NCI-H1417 (cell line): ENCODE measurements at regions not wholly inside any gene's neighbourhood (a gene's known extent, or its start where the extent isn't known, plus 50 kb on each side); places are given as distances from the start of the nearest gene placed in this dataset.

ENCODE experiments used
- DNase-seq, 3 experiments: peaks; one replicate each; lab custom pipeline; 2025; lab: John Stamatoyannopoulos, UW

- DNase-seq: no peak
Measured at GRCh38 chr9:12874395-12874794, 99.6 kb downstream of the LURAP1L start.

- DNase-seq: no peak
Measured at GRCh38 chr9:12875191-12875590, 100.4 kb downstream of the LURAP1L start.

GRCh38 chr9:12876872-12877271 is 102.1 kb downstream of the LURAP1L start:
- peak in 1 of 3 experiments; percentile 19 for DNase-seq

DNA sequence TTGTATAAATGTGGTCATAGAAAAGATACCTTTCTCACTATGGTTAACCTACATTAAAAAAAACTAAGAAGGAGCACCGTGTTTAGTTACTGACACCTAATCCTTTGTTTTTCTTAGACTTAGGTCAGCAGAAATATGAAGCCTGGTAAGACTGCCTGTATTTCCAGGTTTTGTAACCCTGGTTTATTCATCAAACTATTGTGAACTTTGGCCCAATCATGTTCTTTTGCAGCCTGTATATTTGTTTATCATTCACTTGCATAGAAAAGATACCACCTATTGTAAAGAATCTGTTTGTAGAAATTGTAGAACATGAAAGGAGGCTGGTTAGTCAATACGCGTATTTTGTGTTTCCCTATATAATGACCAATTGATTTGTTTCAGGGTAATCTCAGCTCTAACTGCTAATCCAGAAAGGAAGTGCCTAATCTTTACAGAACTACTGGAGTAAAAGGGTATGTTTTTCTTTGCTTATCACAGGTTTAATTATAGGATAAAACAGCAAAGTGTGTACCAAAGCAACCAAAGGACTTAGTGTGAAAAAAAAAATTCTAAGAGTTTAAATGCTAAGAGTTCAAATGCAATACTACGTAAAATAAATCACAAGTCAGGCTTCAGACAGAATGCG is 103.6 kb downstream of the LURAP1L start:
- DNase-seq: no peak

DNA sequence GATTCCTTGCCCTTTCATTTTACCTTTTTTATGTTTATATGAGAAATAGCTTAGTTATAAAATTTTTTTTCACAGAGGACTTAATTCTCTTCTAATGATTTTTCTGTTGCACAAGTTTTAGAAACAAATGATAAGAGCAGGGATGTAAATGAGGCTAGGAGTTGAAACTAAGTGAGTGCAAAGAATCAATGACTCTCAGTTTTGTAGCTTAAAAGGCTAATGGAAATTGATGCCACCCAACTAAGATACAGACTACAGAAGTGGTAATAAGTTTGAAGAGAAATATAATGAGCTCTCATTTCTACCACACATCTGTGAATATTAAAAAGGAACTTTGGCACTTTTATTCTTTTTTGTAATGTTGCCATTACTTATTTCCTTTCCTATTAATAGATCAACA is 105.1 kb downstream of the LURAP1L start:
- DNase-seq: no peak

- DNase-seq: no peak
Measured at GRCh38 chr9:12880406-12881015, 105.7 kb downstream of the LURAP1L start.

- DNase-seq: no peak
Measured at GRCh38 chr9:12882430-12882829, 107.6 kb downstream of the LURAP1L start.

GRCh38 chr9:12884736-12885395 is 110.0 kb downstream of the LURAP1L start:
- peak in 1 of 3 experiments; percentile 47 for DNase-seq

- DNase-seq: no peak
Measured at GRCh38 chr9:12889402-12890106, 114.7 kb downstream of the LURAP1L start.

- DNase-seq: no peak
Measured at GRCh38 chr9:12891588-12891987, 116.8 kb downstream of the LURAP1L start.

DNA sequence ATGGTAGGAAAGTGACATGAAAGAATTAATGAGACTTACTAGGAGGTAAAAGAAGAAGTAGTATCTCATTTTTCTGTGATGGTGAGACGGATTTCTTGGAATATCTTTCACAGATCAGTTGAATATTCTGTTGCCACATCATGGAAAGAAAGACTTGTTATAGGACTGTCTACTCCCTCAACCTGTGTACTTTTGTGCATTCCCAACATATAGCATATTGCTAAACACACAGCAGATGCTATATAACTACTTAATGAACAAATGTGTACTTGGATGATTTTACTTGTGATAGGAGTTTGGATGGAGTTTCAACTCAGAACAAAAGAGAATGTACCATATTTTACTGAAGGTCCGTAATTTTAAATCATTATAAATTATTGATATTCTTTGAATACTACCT is 128.5 kb downstream of the LURAP1L start:
- no peak for DNase-seq

- peak in 2 of 3 experiments; percentile 5 to 47 for DNase-seq
Measured at GRCh38 chr9:12904261-12905000, 129.6 kb downstream of the LURAP1L start.

- DNase-seq: no peak
Measured at GRCh38 chr9:12906646-12907045, 131.8 kb downstream of the LURAP1L start.

- DNase-seq: peak in 2 of 3 experiments; percentile 17 to 40
Measured at GRCh38 chr9:12908895-12909294, 134.1 kb downstream of the LURAP1L start.

DNA sequence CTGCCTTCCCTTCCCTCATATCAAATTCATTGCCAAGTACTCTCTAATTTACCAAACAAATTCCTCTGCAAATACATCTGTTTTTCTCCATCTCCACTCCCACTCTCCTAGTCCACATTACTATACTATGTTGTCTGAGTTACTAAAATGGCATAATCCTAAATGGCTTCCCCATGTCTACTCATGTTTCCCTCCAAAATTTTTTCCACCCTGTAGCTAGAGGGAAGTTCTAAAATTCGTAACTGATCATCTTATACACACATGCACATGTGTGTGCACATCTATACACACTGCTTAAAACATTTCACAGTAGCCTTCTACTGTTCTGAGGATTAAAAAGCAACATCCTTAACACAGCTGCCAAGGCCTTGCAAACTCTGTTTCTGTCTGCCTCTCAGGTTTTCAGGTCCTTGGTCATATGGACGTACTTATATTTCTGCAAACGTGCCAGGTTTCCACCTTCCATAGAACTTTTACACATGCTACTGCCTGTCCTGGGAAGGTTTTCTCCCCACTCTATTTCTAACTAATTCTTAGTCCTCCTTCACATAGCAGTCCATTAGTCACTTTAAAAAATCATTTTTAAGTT is 140.6 kb downstream of the LURAP1L start:
- DNase-seq: no peak

- DNase-seq: no peak
Measured at GRCh38 chr9:12916042-12916441, 141.2 kb downstream of the LURAP1L start.

GRCh38 chr9:12920437-12920836 is 145.6 kb downstream of the LURAP1L start:
- DNase-seq: no peak

DNA sequence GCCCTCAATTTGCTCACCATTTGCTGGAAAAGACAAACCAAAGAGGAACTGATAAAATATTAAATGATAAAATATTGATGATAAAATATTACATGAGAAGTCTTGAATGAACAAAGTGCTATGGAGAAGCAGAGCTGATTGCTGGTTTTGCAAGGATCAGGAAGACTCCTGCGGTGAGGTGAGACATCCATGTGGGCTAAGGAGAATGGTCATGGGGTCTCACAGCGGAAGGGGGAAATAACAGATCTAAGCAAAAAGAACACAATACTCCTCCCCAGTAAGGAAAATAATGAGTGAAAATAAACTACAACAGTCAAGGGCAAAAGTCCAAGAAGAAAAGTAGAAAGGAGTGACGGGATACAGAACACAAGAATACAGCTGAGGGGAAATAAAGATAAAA is 146.8 kb downstream of the LURAP1L start:
- DNase-seq: no peak

- DNase-seq: no peak
Measured at GRCh38 chr9:12922224-12922866, 147.5 kb downstream of the LURAP1L start.

DNA sequence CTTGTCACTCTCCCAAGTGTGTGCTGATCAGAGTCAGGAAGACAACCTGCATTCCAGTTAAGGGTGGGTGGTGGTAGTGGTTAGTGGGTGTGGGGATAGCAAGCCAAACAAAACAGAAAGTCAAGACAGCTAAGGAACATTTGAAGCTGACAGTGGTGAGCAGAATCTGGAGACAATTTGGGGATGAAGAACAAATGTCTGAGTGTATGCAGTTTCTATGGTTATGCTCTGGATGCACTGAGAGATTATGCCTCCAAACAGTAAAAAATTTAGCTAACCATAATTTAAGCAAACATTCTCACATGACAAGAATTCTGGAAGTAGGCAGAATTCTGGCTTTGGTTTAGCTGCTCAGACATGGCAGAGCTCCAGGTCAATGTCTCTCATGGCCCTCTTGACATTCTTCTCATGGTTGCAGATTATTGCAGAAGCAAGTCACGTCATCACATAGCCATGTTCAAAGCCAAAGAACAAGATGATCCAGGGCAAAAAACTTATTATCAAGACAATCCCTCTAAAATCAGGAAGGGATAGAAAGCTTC is 148.7 kb downstream of the LURAP1L start:
- no peak for DNase-seq

DNA sequence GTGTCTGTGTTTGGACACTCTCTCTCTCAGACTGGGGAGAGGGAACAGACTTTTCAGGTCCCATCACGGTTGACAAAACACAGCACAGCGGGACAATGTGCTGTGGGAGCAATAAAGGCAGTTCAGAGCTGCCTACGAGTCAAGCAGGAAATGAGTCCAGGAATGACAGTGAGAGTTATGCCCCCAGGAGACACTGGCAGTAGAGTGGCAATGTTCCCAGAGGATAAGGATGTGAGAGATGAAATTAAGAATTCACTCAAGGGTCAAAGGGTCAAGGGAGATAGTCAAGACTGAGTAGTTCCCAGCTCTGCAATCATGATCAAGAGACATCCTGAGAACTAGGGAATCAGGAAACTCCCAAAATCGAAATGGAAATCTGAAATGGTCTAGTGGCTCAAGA is 156.1 kb downstream of the LURAP1L start:
- no peak for DNase-seq
